HepG2 (cell line): ENCODE measurements at regions not wholly inside any gene's neighbourhood (a gene's known extent, or its start where the extent isn't known, plus 50 kb on each side); places are given as distances from the start of the nearest gene placed in this dataset.

Experiments
- AFF4 ChIP-seq: sonication (generic); formaldehyde crosslinking; IDR thresholded peaks from 2 replicates; pipeline ENCODE4 v1.4.0; 2020; ENCODE audit warnings: missing genetic modification reagents
- CREB1 ChIP-seq, 2 experiments: fragments of 450-650 bp in 1 of 2; IDR thresholded peaks; 2 replicates each; pipeline ENCODE4 v1.6.1; 2016 to 2017; ENCODE audit warnings: control low read depth in 1 of 2, mild to moderate bottlenecking in 1 of 2, missing compliant biosample characterization in 1 of 2, missing genetic modification characterization in 1 of 2
- KDM4B ChIP-seq: sonication (generic); formaldehyde crosslinking; IDR thresholded peaks from 2 replicates; pipeline ENCODE4 v1.4.0; 2020; ENCODE audit warnings: missing genetic modification reagents
- MAFG ChIP-seq: sonication (generic); formaldehyde crosslinking; IDR thresholded peaks from 2 replicates; pipeline ENCODE4 v1.5.1; 2020; ENCODE audit warnings: mild to moderate bottlenecking, missing genetic modification reagents
- NPAS2 ChIP-seq: sonication (generic); formaldehyde crosslinking; IDR thresholded peaks from 2 replicates; pipeline ENCODE4 v1.8.0; 2022; ENCODE audit warnings: mild to moderate bottlenecking, missing genetic modification reagents, borderline replicate concordance
- NRL ChIP-seq: sonication (generic); formaldehyde crosslinking; IDR thresholded peaks from 2 replicates; pipeline ENCODE4 v1.5.0; 2020; ENCODE audit warnings: missing genetic modification reagents, mild to moderate bottlenecking, moderate library complexity, borderline replicate concordance
- SAP130 ChIP-seq: IDR thresholded peaks from 2 replicates; pipeline ENCODE4 v1.6.1; 2016; ENCODE audit warnings: low read depth
- SOX13 ChIP-seq, 3 experiments: fragments of 450-650 bp in 1 of 3; sonication (generic) in 1 of 3; formaldehyde crosslinking in 1 of 3; IDR thresholded peaks in 2 of 3; conservative IDR thresholded peaks in 1 of 3; 2 replicates each; pipeline versions ENCODE4 v1.5.0 to v1.6.1; 2016 to 2020; ENCODE audit warnings: antibody characterized with exemption in 1 of 3, mild to moderate bottlenecking in 1 of 3, missing compliant biosample characterization in 1 of 3, missing genetic modification reagents in 1 of 3, moderate library complexity in 1 of 3
- SRF ChIP-seq: IDR thresholded peaks from 2 replicates; pipeline ENCODE4 v1.6.1; 2011; ENCODE audit warnings: mild to moderate bottlenecking, low read depth, low read length, moderate library complexity
- ZBTB1 ChIP-seq: sonication (generic); formaldehyde crosslinking; IDR thresholded peaks from 2 replicates; pipeline ENCODE4 v1.4.0; 2020; ENCODE audit warnings: missing genetic modification reagents, borderline replicate concordance
- ZBTB39 ChIP-seq: sonication (generic); formaldehyde crosslinking; IDR thresholded peaks from 2 replicates; pipeline ENCODE4 v1.5.0; 2020; ENCODE audit warnings: missing genetic modification reagents
- ZC3H4 ChIP-seq: sonication (generic); formaldehyde crosslinking; IDR thresholded peaks from 2 replicates; pipeline ENCODE4 v1.4.0; 2020; ENCODE audit warnings: missing genetic modification reagents, borderline replicate concordance
- ZNF646 ChIP-seq: sonication (generic); formaldehyde crosslinking; IDR thresholded peaks from 2 replicates; pipeline ENCODE4 v1.9.0; 2021; ENCODE audit warnings: mild to moderate bottlenecking, missing genetic modification reagents
- ZNF782 ChIP-seq: sonication (generic); formaldehyde crosslinking; IDR thresholded peaks from 2 replicates; pipeline ENCODE4 v1.4.0; 2020; ENCODE audit warnings: missing genetic modification reagents, mild to moderate bottlenecking, borderline replicate concordance

- TF ChIP-seq NPAS2 (no peak), CREB1 (IDR thresholded peaks at IDR 0.05) (no peak), CREB1 (CRISPR knock-in tag; IDR thresholded peaks at IDR 0.05) (peak; percentile 48; the same call in 1 of the 2 replicates), ZC3H4 (CRISPR knock-in tag) (peak; percentile 92; the same call in 1 of the 2 replicates), KDM4B (CRISPR knock-in tag) (no peak), ZNF782 (CRISPR knock-in tag) (no peak), ZBTB39 (CRISPR knock-in tag) (peak; percentile 74; the same call in 1 of the 2 replicates), SOX13 (IDR thresholded peaks at IDR 0.05) (no peak), SOX13 (CRISPR knock-in tag; conservative IDR thresholded peaks at IDR 0.05 in 1 of 2, IDR thresholded peaks at IDR 0.05 in 1 of 2) (peak in 1 of 2 experiments; percentile 36; a peak in 2 of 4 replicates), ZBTB1 (CRISPR knock-in tag) (no peak), MAFG (CRISPR knock-in tag) (no peak), NRL (CRISPR knock-in tag) (no peak), AFF4 (peak; percentile 28; the same call in 1 of the 2 replicates), ZNF646 (CRISPR knock-in tag) (peak; percentile 2; the same call in 1 of the 2 replicates), SRF (no peak), SAP130 (CRISPR knock-in tag) (peak; percentile 47)
These were observed 95.9 kb upstream of the RPS6KA3 start (continued) for GRCh38 chrX:20362268-20363267.
